HG03139 (cell line): ENCODE measurements at regions not wholly inside any gene's neighbourhood (a gene's known extent, or its start where the extent isn't known, plus 50 kb on each side); places are given as distances from the start of the nearest gene placed in this dataset.

Source experiments
- ATAC-seq: cut with Tn5 transposase; IDR thresholded peaks from one replicate; pipeline ENCODE4 v1.9.1; 2021; ENCODE audit not compliant: unreplicated experiment

DNA sequence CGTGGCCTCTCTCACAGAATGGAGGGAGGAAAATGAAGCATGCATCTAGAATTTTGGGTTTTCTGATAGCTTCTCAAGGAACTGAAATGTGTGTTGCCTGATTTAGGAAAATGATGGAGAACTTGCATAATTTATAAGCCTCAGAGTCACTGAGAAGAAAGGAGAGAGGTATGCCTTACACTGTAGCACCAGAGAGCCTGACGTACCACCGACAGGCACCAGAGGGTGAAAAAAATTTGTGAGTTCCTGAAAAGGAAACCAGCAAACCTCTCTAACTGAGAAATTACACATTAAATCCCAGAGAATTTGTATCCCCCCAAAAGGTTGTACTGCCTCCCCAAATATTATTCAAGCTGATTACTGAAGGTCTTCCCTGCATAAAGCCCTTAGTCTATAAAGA is 915.3 kb upstream of the SLITRK6 start:
- ATAC-seq = no peak

GRCh38 chr13:86725105-86725504 is 925.9 kb upstream of the SLITRK6 start:
- ATAC-seq = no peak

- ATAC-seq = no peak
Observed at GRCh38 chr13:86729206-86729605, 930.0 kb upstream of the SLITRK6 start.

GRCh38 chr13:86731987-86732386 is 932.8 kb upstream of the SLITRK6 start:
- no peak for ATAC-seq

- ATAC-seq = no peak
Observed at GRCh38 chr13:86737334-86737932, 933.7 kb upstream of the SLITRK5 start.

DNA sequence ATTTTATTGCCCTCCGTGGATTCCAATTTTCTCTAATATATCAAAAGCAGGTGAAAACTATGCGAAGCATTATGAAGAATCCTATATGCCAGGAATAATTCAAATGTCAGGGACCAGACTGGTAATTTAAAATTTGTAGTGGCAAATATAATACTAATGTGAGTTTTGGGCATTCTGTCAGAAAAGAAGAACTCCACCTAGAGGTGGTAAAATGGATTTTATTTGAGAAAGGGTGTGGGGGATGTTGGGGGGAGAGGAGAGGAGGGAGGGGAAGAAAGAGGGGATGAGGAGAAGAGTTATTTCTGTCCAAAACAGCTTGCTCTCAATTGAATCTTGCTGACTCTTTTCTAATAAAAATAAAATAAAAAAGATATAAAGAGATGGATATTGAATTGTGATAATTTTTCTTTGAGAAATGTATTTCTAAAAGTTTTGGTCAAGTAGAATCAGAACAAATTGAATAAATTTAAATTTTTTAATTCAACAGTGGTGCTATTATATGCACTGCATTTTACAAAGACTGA is 929.3 kb upstream of the SLITRK5 start:
- no peak for ATAC-seq

DNA sequence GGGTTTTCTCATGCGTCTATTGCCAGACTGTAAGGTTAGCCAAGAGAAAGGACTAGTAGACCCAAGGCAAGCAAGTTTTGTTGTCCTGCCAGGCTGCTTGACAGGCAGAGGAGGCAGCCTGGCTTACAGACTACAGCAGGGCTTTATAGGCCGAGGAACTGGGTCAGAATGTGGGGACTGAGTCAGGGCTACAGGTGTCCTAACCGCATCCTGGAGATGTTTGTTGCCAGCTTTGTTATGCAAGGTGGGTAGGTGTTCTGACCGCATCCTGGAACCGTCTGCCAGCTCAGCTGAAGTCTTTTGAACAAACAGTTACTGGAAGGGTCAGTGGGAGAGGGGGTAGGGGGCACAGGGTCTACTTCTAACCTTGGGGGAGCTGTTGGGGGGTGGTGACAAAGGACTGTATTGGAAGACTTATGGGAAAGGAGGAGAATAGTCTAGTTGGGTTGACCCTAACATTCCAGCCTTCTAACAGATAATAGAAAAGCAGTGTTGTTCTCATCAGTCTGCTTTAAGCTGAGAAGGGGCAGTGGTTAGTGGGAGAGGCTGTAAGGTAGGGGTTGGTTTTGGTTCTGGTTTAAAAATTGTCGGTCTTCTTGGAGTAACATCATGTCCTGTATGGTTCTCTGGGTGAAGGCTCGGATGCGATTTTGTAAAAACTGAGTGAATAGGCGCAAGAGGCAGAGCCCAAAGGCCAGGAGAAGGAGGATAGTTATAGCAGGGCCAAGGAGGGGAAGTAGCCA is 913.8 kb upstream of the SLITRK5 start:
- no peak for ATAC-seq

- no peak for ATAC-seq
Observed at GRCh38 chr13:86758116-86758515, 913.1 kb upstream of the SLITRK5 start.

- no peak for ATAC-seq
Observed at GRCh38 chr13:86760620-86761019, 910.6 kb upstream of the SLITRK5 start.

DNA sequence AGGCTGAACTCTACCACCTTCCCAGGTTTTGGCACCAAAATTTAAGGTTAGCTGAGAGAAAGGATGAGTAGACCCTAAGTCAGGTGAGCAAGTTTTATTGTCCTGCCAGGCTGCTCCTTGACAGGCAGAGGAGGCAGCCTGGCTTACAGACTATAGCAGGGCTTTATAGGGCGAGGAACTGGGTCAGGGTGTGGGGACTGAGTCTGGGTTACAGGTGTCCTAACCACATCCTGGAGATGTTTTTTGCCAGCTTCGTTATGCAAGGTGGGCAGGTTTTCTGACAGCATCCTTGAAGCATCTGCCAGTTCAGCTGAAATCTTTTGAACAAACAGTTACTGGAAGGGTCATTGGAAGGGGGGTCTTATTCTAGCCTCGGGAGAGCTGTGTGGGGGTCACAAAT is 905.7 kb upstream of the SLITRK5 start:
- no peak for ATAC-seq

DNA sequence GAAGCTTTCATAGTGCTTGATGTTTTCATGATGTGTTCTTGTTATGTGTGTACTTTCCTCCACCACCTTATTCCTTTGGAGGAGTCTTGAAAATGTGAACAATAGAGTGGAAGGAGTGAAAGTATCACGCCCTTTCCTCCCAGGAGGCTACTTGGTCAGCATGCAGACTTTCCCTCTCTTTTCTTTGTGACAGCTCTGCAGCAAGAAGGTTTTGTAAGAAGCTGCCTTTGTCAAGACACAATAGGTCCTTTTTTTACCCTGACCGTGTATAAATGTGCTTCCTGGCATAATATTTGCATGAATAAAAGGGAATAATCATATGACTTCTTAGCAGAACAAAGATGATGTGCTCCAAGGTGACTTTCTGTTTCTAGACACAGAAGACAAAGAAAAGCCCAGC is 882.6 kb upstream of the SLITRK5 start:
- no peak for ATAC-seq

DNA sequence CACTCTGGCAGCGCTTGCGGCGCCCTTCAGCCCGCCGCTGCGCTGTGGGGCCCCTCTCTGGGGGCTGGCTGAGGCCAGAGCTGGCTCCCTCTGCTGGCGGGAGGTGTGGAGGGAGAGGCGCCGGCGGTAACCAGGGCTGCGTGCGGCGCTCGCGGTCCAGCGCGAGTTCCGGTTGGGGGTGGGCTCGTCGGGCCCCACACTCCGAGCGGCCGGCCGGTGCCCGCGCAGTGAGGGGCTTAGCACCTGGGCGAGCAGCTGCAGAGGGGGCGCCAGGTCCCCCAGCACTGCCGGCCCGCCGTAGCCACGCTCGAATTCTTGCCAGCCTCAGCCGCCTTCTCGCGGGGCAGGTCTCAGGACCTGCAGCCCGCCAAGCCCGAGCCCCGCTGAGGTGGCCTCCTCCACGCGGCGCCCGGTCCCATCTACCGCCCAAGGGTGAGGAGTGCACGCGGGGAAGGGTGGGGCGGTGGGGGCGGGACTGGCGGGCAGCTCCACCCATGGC is 879.0 kb upstream of the SLITRK5 start:
- ATAC-seq = no peak

GRCh38 chr13:86795858-86796257 is 875.3 kb upstream of the SLITRK5 start:
- ATAC-seq = no peak

DNA sequence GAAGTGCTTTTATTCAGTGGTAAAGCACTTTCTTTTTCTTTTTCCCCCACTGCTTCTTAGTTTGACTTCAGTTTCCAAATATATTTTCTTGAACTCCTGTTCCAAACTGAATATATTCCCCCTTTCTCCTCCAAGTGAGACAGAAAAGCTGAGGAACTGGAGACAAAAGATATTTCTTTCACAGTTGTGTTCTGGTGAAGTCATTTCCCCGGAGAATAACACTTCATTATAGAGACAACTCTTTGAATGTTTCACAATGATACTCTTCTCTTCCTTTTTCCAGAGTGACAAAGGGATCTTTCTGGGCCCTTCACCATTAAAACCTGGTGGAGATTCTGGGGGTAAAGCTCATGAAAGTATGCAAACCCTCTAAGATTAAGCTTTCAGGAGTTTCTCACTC is 860.8 kb upstream of the SLITRK5 start:
- ATAC-seq = no peak

- ATAC-seq = no peak
Observed at GRCh38 chr13:86813198-86813597, 858.0 kb upstream of the SLITRK5 start.

- no peak for ATAC-seq
Observed at GRCh38 chr13:86825410-86825809, 845.8 kb upstream of the SLITRK5 start.

- ATAC-seq = no peak
Observed at GRCh38 chr13:86826232-86826631, 844.9 kb upstream of the SLITRK5 start.

- ATAC-seq = no peak
Observed at GRCh38 chr13:86830046-86830445, 841.1 kb upstream of the SLITRK5 start.

GRCh38 chr13:86831084-86831483 is 840.1 kb upstream of the SLITRK5 start:
- ATAC-seq = no peak

DNA sequence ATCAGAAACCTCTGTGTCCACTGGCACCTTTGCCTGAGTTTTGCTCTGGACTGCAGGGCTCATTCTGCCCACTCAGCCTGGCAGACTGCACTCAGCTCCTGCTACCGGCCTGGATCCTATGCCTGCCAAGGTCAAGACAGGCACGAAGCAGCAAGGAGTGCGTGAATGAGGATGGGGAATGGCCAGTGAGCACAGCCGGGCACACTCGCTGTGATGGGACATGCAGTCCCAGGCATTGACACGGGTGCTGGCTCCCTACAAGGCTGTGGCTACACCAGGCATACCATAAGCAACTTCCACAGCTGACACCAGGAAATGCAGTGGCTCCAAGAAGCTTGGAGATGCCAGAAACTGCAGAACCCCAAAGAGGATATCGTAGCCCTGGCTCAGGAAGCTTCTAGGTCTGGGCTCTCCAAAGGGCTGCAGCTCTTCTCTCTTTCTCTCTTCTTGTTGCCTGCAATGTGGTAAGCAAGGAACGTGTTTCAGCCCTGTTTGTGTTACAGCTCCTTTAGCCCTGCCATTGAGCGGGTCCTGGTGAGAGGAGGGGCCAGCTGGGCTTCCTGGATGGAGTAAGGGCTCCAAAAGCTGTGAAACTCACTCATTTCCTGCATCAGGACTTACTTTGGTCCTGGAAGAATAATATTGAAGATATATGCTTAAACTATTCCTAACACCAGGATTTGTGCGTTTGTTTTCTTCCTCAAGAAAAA is 832.6 kb upstream of the SLITRK5 start:
- ATAC-seq = no peak

GRCh38 chr13:86839221-86839620 is 832.0 kb upstream of the SLITRK5 start:
- no peak for ATAC-seq
